SH-SY5Y (cell line): ENCODE measurements at regions not wholly inside any gene's neighbourhood (a gene's known extent, or its start where the extent isn't known, plus 50 kb on each side); places are given as distances from the start of the nearest gene placed in this dataset.

Experiments
- GATA2 ChIP-seq: IDR thresholded peaks from 2 replicates; pipeline ENCODE4 v1.6.1; 2011; ENCODE audit warnings: mild to moderate bottlenecking, low read depth, low read length
- GATA3 ChIP-seq: IDR thresholded peaks from 2 replicates; pipeline ENCODE4 v1.6.1; 2011; ENCODE audit warnings: low read depth, mild to moderate bottlenecking, low read length, moderate library complexity

- TF ChIP-seq GATA2 (no peak), GATA3 (no peak)
Measured at GRCh38 chr15:61521953-61522352, 292.9 kb upstream of the RORA start.
